Spleen (tissue), 11 donors: ENCODE measurements at regions not wholly inside any gene's neighbourhood (a gene's known extent, or its start where the extent isn't known, plus 50 kb on each side); places are given as distances from the start of the nearest gene placed in this dataset.

Experiments used
- DNase-seq: peaks from one replicate; pipeline ENCODE4 v3.0.0-alpha.2; 2020
- H3K27ac ChIP-seq, 8 donors: fragments of 200-600 bp; sonication (generic) in 7 of 8; 1 replicate in 4 of 8; 2 replicates in 4 of 8; pipeline versions ENCODE4 v1.5.0 to v1.8.0; 2016 to 2021; ENCODE audit warnings: inconsistent platforms in 4 of 8, mild to moderate bottlenecking in 4 of 8, moderate library complexity in 1 of 8
- H3K27me3 ChIP-seq, 7 donors: fragments of 200-600 bp; sonication (generic) in 6 of 7; replicated peaks in 1 of 7; 1 replicate in 4 of 7; 2 replicates in 3 of 7; pipeline versions ENCODE4 v1.5.0 to v1.8.0; 2016 to 2021; ENCODE audit warnings: inconsistent platforms in 3 of 7, mild to moderate bottlenecking in 1 of 7
- H3K36me3 ChIP-seq, 6 donors: fragments of 200-600 bp; sonication (generic) in 5 of 6; 1 replicate in 4 of 6; 2 replicates in 2 of 6; pipeline versions ENCODE4 v1.5.0 to v1.8.0; 2016 to 2021; ENCODE audit warnings: inconsistent platforms in 2 of 6
- H3K4me1 ChIP-seq, 6 donors: fragments of 200-600 bp; sonication (generic) in 5 of 6; 1 replicate in 3 of 6; 2 replicates in 3 of 6; pipeline versions ENCODE4 v1.5.0 to v1.8.0; 2016 to 2021; ENCODE audit warnings: inconsistent platforms in 3 of 6
- H3K4me3 ChIP-seq, 8 donors: fragments of 200-600 bp; sonication (generic) in 7 of 8; 1 replicate in 4 of 8; 2 replicates in 4 of 8; pipeline versions ENCODE4 v1.5.0 to v1.8.0; 2016 to 2021; ENCODE audit warnings: inconsistent platforms in 4 of 8, mild to moderate bottlenecking in 4 of 8, moderate library complexity in 2 of 8
- H3K9me3 ChIP-seq, 8 donors: fragments of 200-600 bp; sonication (generic) in 7 of 8; 1 replicate in 4 of 8; 2 replicates in 4 of 8; pipeline versions ENCODE4 v1.5.0 to v1.8.0; 2016 to 2021; ENCODE audit warnings: inconsistent platforms in 4 of 8
- CTCF ChIP-seq, 11 experiments: fragments of 200-600 bp in 7 of 11; fragments of 450-650 bp in 4 of 11; sonication (generic) in 4 of 11; IDR thresholded peaks in 8 of 11; conservative IDR thresholded peaks in 3 of 11; 1 replicate in 7 of 11; 2 replicates in 4 of 11; pipeline versions ENCODE4 v1.4.0 to v1.8.0; 2016 to 2021; ENCODE audit warnings: antibody characterized with exemption in 11 of 11, inconsistent platforms in 4 of 11, mild to moderate bottlenecking in 1 of 11
- POLR2A ChIP-seq, 3 donors: fragments of 450-650 bp; IDR thresholded peaks; one replicate each; pipeline ENCODE4 v1.5.1; 2017; ENCODE audit warnings: antibody characterized with exemption in 3 of 3, mild to moderate bottlenecking in 1 of 3
- POLR2AphosphoS5 ChIP-seq, 3 donors: sonication (generic); formaldehyde crosslinking; IDR thresholded peaks; one replicate each; pipeline ENCODE4 v1.5.1; 2017; ENCODE audit warnings: antibody characterized with exemption in 3 of 3
- WGBS, 5 donors: extraction: QIAGEN DNeasy Blood & Tissue Kit in 3 of 5; methylation state at CpG; one replicate each; pipeline versions ENCODE4 v1.1.5 to v1.1.7; 2013 to 2018; 5-methylcytosine and 5-hydroxymethylcytosine counted together
- intact Hi-C: fragments of 100-400 bp; cut with DNase I; formaldehyde crosslinking; loops from one replicate; pipeline ENCODE4 v1.15.0; 2023; ENCODE audit warnings: low total_unique reads
- donor health status: healthy with polysubstance abuse.
- donor health status: DM: no; HTN: no; CAD: no; lungs with moderate emphysema.
- donor health status: DM: no; HTN: no; CAD: no.
- donor health status: Bipolar disorder and iron deficiency.
- donor health status: healthy.
- donor health status: DM: no; HTN: no; CAD: no.
- donor health status: DM: yes; HTN: yes; CAD: no.

- intact Hi-C loops = no loop called here
- TF ChIP-seq POLR2A (IDR thresholded peaks at IDR 0.05) (no peak), CTCF (IDR thresholded peaks at IDR 0.05 in 8 of 11, conservative IDR thresholded peaks at IDR 0.05 in 3 of 11) (no peak), POLR2AphosphoS5 (IDR thresholded peaks at IDR 0.05) (no peak)
Observed at GRCh38 chr3:31038086-31038739, 143.8 kb upstream of the GADL1 start.

GRCh38 chr3:31039145-31039544, 144.7 kb upstream of the GADL1 start:
- intact Hi-C loops = no loop called here
- Histone ChIP-seq H3K27ac (no peak overlapping the region), H3K9me3 (peaks cover 3 to 18% (median 12%) of the 10 kb centered on the region in 8 donors), H3K27me3 (no peaks in the 10 kb centered on the region), H3K4me3 (no peak overlapping the region), H3K4me1 (no peaks in the 10 kb centered on the region), H3K36me3 (no peaks in the 10 kb centered on the region)
- DNase-seq = no peak
- 75 to 100% (median 79%) methylated on average over 1 of the region's 1 CpG for WGBS, 5 donors
- TF ChIP-seq CTCF (IDR thresholded peaks at IDR 0.05 in 8 of 11, conservative IDR thresholded peaks at IDR 0.05 in 3 of 11) (no peak), POLR2AphosphoS5 (IDR thresholded peaks at IDR 0.05) (no peak), POLR2A (IDR thresholded peaks at IDR 0.05) (no peak)

More at GRCh38 chr3:31038086-31038739, 143.8 kb upstream of the GADL1 start:
- no peak for DNase-seq
- no peaks in the 10 kb centered on the region for H3K27me3 ChIP-seq
- H3K4me1 ChIP-seq = no peaks in the 10 kb centered on the region
- H3K4me3 ChIP-seq = no peak overlapping the region
- 85 to 93% (median 89%) methylated on average over 3 of the region's 3 CpGs for WGBS, 5 donors
- no peak overlapping the region for H3K27ac ChIP-seq
- no peaks in the 10 kb centered on the region for H3K36me3 ChIP-seq
- H3K9me3 ChIP-seq = peaks cover 3 to 14% (median 10%) of the 10 kb centered on the region in 8 donors

DNA sequence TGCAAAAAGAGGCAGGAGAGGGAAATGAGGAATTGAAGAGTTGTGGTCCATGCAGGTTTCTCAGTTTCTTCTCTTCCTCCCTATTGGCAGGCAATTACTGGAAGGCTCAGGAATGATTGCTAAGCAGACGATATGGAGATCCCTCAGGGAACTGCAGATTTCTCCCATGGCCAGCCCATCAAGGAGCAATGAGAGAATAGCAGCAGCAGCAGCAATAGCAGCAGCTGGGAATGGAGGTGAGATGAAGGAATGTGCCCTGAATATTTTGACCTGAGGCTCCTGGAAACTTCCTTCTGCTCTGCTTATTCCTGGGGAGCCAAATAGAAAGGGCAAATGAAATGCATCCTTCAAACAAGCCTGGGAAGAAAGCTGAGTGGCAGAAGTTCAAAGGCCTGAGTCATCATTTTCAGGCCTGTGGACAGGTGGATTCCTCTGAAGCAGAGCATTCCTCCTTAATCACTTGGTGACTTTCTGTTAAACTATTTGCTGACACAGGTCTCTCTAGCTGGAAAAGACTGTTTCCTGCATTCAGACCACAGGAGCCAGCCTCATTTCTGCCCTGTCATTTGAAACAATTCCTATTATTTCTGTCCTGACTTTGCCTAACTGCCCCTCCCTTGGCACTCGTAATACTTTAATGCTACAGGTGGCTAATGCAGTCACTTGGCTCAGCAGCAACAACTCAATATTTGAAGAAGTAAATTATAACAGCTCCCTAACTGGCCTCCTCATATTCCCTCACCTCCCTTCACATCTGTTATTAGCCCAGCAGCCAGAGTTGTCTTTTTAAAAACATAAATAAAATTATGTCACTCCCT, 146.9 kb upstream of the GADL1 start:
- intact Hi-C loops = no loop called here
- Histone ChIP-seq H3K27ac (no peak overlapping the region), H3K4me1 (no peaks in the 10 kb centered on the region), H3K36me3 (no peaks in the 10 kb centered on the region), H3K4me3 (no peak overlapping the region), H3K27me3 (no peaks in the 10 kb centered on the region), H3K9me3 (peaks cover 3 to 18% (median 12%) of the 10 kb centered on the region in 8 donors)
- WGBS, 5 donors = 35 to 73% (median 53%) methylated on average over 2 of the region's 2 CpGs
- no peak for DNase-seq
- TF ChIP-seq POLR2A (IDR thresholded peaks at IDR 0.05) (no peak), CTCF (IDR thresholded peaks at IDR 0.05 in 8 of 11, conservative IDR thresholded peaks at IDR 0.05 in 3 of 11) (no peak), POLR2AphosphoS5 (IDR thresholded peaks at IDR 0.05) (no peak)

- intact Hi-C loops = no loop called here
- Histone ChIP-seq H3K36me3 (no peaks in the 10 kb centered on the region), H3K27ac (no peak overlapping the region), H3K9me3 (peaks cover 3 to 18% (median 12%) of the 10 kb centered on the region in 8 donors), H3K4me3 (no peak overlapping the region), H3K27me3 (no peaks in the 10 kb centered on the region), H3K4me1 (no peaks in the 10 kb centered on the region)
- 83 to 96% (median 94%) methylated on average over 3 of the region's 3 CpGs for WGBS, 5 donors
- TF ChIP-seq POLR2A (IDR thresholded peaks at IDR 0.05) = no peak
- TF ChIP-seq POLR2AphosphoS5 (IDR thresholded peaks at IDR 0.05) = no peak
- no peak for TF ChIP-seq CTCF (IDR thresholded peaks at IDR 0.05 in 8 of 11, conservative IDR thresholded peaks at IDR 0.05 in 3 of 11)
- DNase-seq = no peak
Observed at GRCh38 chr3:31043184-31043819, 148.8 kb upstream of the GADL1 start.
